Dendritic cell treated with granulocyte-macrophage colony-stimulating factor and Interleukin-4, amounts not matched to agents 40 ng/mL and 50 ng/mL, for 4 days (primary cell): ENCODE measurements at regions not wholly inside any gene's neighbourhood (a gene's known extent, or its start where the extent isn't known, plus 50 kb on each side); places are given as distances from the start of the nearest gene placed in this dataset.

Experiments
- H3K27ac Mint-ChIP-seq: one replicate; pipeline ENCODE4 v1.8.0; 2022; ENCODE audit warnings: mild to moderate bottlenecking, mixed read lengths
- H3K27me3 Mint-ChIP-seq: one replicate; pipeline ENCODE4 v1.8.0; 2022; ENCODE audit warnings: mild to moderate bottlenecking, mixed read lengths
- H3K36me3 Mint-ChIP-seq: one replicate; pipeline ENCODE4 v1.8.0; 2022; ENCODE audit warnings: low read depth, mixed read lengths
- H3K4me1 Mint-ChIP-seq: one replicate; pipeline ENCODE4 v1.8.0; 2022; ENCODE audit warnings: low read depth, mixed read lengths
- H3K4me3 Mint-ChIP-seq: one replicate; pipeline ENCODE4 v1.8.0; 2022; ENCODE audit warnings: mild to moderate bottlenecking, moderate library complexity, mixed read lengths
- H3K9me3 Mint-ChIP-seq: one replicate; pipeline ENCODE4 v1.8.0; 2022; ENCODE audit warnings: mixed read lengths
- intact Hi-C: fragments of 100-400 bp; cut with micrococcal nuclease; formaldehyde crosslinking; loops from one replicate; pipeline ENCODE4 v1.15.0; 2022

DNA sequence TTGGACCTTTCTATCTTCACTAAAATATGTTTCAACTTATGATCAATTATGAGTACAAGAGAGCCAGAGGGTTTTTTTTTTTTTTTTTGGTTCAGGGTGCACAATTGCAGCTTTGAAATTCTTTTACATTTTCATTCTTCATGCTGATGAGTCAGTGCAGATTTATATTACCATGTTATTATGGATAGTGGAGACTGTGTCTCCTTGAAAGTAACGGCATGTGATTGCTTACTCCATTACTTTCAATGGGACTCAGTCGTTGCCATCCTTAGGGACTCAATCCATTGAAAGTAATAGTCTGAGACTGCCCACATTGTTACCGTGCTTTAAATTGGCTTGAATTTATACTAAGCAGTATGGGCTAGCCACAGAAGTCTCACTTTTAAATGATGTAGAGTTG lies 286.5 kb upstream of the FANCL start:
- Mint-ChIP-seq H3K36me3 (no peaks in the 10 kb centered on the region), H3K27me3 (no peaks in the 10 kb centered on the region), H3K9me3 (no peaks in the 10 kb centered on the region), H3K4me1 (no peaks in the 10 kb centered on the region), H3K4me3 (no peak overlapping the region), H3K27ac (no peak overlapping the region)
- intact Hi-C loops: no loop called here

GRCh38 chr2:58521803-58522554 lies 280.9 kb upstream of the FANCL start:
- no peaks in the 10 kb centered on the region for H3K4me1 Mint-ChIP-seq
- H3K27ac Mint-ChIP-seq: no peak overlapping the region
- H3K36me3 Mint-ChIP-seq: no peaks in the 10 kb centered on the region
- intact Hi-C loops: no loop called here
- no peaks in the 10 kb centered on the region for H3K27me3 Mint-ChIP-seq
- H3K9me3 Mint-ChIP-seq: no peaks in the 10 kb centered on the region
- no peak overlapping the region for H3K4me3 Mint-ChIP-seq

DNA sequence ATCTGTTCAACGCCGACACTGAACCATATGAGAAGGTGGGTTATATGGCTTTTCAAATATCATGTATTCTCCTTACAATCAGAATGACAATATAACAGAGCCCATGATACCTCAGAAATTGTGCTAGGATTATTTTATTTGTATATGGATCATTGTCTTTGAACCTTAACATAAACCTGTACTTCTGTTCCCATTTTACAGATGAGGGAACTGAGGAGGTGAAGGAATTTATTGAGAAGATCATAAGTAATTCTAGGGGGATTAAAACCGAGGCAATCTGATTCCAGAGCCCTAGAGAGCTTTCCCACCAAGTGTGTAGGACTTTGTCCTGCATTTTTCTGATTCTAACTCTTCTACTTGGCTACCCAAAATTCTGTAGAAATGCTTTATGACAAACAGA lies 279.8 kb upstream of the FANCL start:
- no peaks in the 10 kb centered on the region for H3K27me3 Mint-ChIP-seq
- H3K36me3 Mint-ChIP-seq: no peaks in the 10 kb centered on the region
- H3K4me3 Mint-ChIP-seq: no peak overlapping the region
- no peaks in the 10 kb centered on the region for H3K9me3 Mint-ChIP-seq
- no peak overlapping the region for H3K27ac Mint-ChIP-seq
- no peaks in the 10 kb centered on the region for H3K4me1 Mint-ChIP-seq
- intact Hi-C loops: no loop called here

GRCh38 chr2:58517881-58518280 lies 276.8 kb upstream of the FANCL start:
- H3K9me3 Mint-ChIP-seq: no peaks in the 10 kb centered on the region
- H3K27me3 Mint-ChIP-seq: no peaks in the 10 kb centered on the region
- no peak overlapping the region for H3K4me3 Mint-ChIP-seq
- no peaks in the 10 kb centered on the region for H3K36me3 Mint-ChIP-seq
- intact Hi-C loops: no loop called here
- no peaks in the 10 kb centered on the region for H3K4me1 Mint-ChIP-seq
- H3K27ac Mint-ChIP-seq: no peak overlapping the region

DNA sequence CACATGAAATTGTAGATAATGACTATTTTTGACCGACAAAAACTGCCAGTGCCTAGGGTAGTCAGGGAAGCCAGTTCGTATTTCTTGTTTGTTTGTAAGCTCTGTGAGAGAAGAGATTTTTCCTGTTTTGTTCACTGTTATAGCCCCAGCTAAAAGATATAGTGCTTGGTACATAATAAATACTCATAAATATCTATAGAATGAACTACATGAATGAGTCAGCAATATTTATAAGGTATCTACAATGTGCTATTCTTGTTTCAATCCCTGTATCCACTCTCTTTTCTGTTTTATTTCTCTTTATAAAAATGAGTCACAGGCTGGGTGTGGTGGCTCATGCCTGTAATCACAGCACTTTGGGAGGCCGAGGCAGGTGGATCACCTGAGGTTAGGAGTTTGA lies 275.6 kb upstream of the FANCL start:
- Mint-ChIP-seq H3K4me3 (no peak overlapping the region), H3K9me3 (no peaks in the 10 kb centered on the region), H3K36me3 (no peaks in the 10 kb centered on the region), H3K27ac (no peak overlapping the region), H3K27me3 (no peaks in the 10 kb centered on the region), H3K4me1 (no peaks in the 10 kb centered on the region)
- intact Hi-C loops: no loop called here

GRCh38 chr2:58515827-58516573 lies 274.9 kb upstream of the FANCL start:
- no peaks in the 10 kb centered on the region for H3K36me3 Mint-ChIP-seq

GRCh38 chr2:58514252-58514651 lies 273.1 kb upstream of the FANCL start:
- intact Hi-C loops: no loop called here
- H3K36me3 Mint-ChIP-seq: no peaks in the 10 kb centered on the region
- no peaks in the 10 kb centered on the region for H3K4me1 Mint-ChIP-seq
- H3K27ac Mint-ChIP-seq: no peak overlapping the region
- no peak overlapping the region for H3K4me3 Mint-ChIP-seq
- H3K27me3 Mint-ChIP-seq: no peaks in the 10 kb centered on the region
- H3K9me3 Mint-ChIP-seq: no peaks in the 10 kb centered on the region

More at GRCh38 chr2:58515827-58516573, 274.9 kb upstream of the FANCL start:
- no peak overlapping the region for H3K27ac Mint-ChIP-seq
- no peaks in the 10 kb centered on the region for H3K9me3 Mint-ChIP-seq
- H3K4me1 Mint-ChIP-seq: no peaks in the 10 kb centered on the region
- no peaks in the 10 kb centered on the region for H3K27me3 Mint-ChIP-seq
- intact Hi-C loops: no loop called here
- H3K4me3 Mint-ChIP-seq: no peak overlapping the region

DNA sequence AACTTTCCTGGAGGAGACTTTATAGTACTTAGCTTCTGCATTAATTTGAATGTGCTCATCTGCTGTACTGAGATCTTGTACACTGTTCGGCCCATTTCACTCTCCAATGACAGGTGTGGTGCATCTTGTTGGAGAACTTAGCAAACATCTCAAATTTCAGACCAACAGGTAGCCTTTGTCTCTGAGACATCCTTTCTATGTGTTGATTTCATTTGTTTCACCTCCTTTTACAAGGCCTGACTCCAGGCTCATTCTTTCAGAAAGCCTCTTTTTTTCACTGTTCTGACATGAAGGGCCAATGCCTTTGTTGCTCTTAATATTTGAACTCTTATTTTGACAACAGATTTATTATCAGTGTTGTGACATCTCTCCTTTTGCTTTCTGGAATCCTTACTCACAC lies 271.8 kb upstream of the FANCL start:
- Mint-ChIP-seq H3K27me3 (no peaks in the 10 kb centered on the region), H3K36me3 (no peaks in the 10 kb centered on the region), H3K4me1 (no peaks in the 10 kb centered on the region), H3K4me3 (no peak overlapping the region), H3K9me3 (no peaks in the 10 kb centered on the region), H3K27ac (no peak overlapping the region)
- intact Hi-C loops: no loop called here

GRCh38 chr2:58508006-58508405 lies 266.9 kb upstream of the FANCL start:
- H3K36me3 Mint-ChIP-seq: no peaks in the 10 kb centered on the region
- intact Hi-C loops: no loop called here
- no peaks in the 10 kb centered on the region for H3K4me1 Mint-ChIP-seq
- no peaks in the 10 kb centered on the region for H3K27me3 Mint-ChIP-seq
- H3K9me3 Mint-ChIP-seq: no peaks in the 10 kb centered on the region
- H3K4me3 Mint-ChIP-seq: no peak overlapping the region
- H3K27ac Mint-ChIP-seq: no peak overlapping the region

GRCh38 chr2:58503918-58504317 lies 262.8 kb upstream of the FANCL start:
- Mint-ChIP-seq H3K4me3 (no peak overlapping the region), H3K4me1 (no peaks in the 10 kb centered on the region), H3K9me3 (no peaks in the 10 kb centered on the region), H3K27ac (no peak overlapping the region), H3K36me3 (no peaks in the 10 kb centered on the region), H3K27me3 (no peaks in the 10 kb centered on the region)
- intact Hi-C loops: no loop called here

- Mint-ChIP-seq H3K9me3 (no peaks in the 10 kb centered on the region), H3K36me3 (no peaks in the 10 kb centered on the region), H3K4me3 (no peak overlapping the region), H3K27ac (no peak overlapping the region), H3K4me1 (no peaks in the 10 kb centered on the region), H3K27me3 (no peaks in the 10 kb centered on the region)
- intact Hi-C loops: no loop called here
These were observed 261.8 kb upstream of the FANCL start for GRCh38 chr2:58502931-58503330.

DNA sequence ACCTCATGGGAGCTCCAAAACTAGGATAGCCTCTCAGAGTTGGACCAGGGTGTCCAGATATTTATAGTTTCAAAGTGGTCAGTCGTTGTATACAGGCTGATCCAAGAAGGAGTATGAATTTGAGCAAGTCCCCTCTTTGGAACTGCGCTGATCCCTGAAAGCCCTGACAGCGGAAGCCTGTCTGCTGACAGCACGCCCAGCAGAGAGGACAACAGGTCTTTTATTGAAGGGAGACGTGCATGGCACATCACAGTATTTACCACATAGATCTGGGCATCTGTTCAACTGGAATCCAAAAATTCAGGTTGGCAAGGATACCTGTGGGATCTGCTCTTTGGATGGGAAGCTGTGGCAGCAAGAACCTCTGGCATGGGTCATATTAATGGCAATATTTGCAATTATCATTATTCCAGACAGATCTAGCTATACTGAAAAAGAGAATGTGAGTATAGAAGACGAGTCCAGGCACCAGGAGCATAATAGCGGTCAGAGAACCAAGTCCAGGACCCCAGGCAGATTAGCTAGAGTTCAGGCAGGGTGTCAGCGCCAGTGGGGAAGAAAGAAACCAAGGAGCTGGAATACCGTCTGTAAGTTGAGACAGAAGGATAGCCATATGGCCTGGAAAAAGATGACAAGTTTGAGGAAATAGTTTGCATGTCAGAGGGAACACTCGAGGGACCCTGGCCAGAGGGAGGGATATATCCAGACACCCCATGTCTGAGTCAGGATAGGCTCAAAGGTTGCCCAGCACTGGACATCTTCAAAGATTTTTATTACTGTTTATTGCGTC lies 260.4 kb upstream of the FANCL start:
- intact Hi-C loops: no loop called here
- Mint-ChIP-seq H3K4me1 (no peaks in the 10 kb centered on the region), H3K4me3 (no peak overlapping the region), H3K36me3 (no peaks in the 10 kb centered on the region), H3K27me3 (no peaks in the 10 kb centered on the region), H3K27ac (no peak overlapping the region), H3K9me3 (no peaks in the 10 kb centered on the region)

GRCh38 chr2:58497168-58497567 lies 256.0 kb upstream of the FANCL start:
- Mint-ChIP-seq H3K27me3 (no peaks in the 10 kb centered on the region), H3K4me1 (no peaks in the 10 kb centered on the region), H3K36me3 (no peaks in the 10 kb centered on the region), H3K27ac (no peak overlapping the region), H3K4me3 (no peak overlapping the region), H3K9me3 (no peaks in the 10 kb centered on the region)
- intact Hi-C loops: no loop called here

DNA sequence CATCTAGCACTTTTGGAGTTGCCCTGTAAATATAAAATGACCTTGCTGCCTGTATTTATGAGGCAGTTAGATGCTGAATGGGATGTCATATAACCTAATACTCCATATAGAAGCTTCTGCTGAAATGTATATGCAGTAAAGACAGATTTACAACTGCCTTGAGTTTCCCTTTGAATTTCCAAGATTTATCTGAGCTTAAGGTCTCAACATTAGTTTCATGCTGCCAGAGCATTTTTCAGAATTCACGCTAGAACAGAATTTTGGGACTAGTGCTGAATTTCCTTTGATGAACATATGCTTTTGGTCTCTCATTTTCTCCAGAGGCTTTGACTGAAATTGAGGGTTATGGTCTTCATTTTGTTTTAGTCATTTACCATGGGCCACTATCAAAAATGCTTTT lies 254.7 kb upstream of the FANCL start:
- Mint-ChIP-seq H3K9me3 (no peaks in the 10 kb centered on the region), H3K4me3 (no peak overlapping the region), H3K27me3 (no peaks in the 10 kb centered on the region), H3K27ac (no peak overlapping the region), H3K36me3 (no peaks in the 10 kb centered on the region), H3K4me1 (no peaks in the 10 kb centered on the region)
- intact Hi-C loops: no loop called here
